WTC11 (cell line): ENCODE measurements at regions not wholly inside any gene's neighbourhood (a gene's known extent, or its start where the extent isn't known, plus 50 kb on each side); places are given as distances from the start of the nearest gene placed in this dataset.

Experiments
- ELF4 ChIP-seq: sonication (generic); formaldehyde crosslinking; IDR thresholded peaks from 2 replicates; pipeline ENCODE4 v1.8.1; 2022; ENCODE audit warnings: low read depth, mild to moderate bottlenecking, moderate library complexity, missing genetic modification reagents
- FOXP1 ChIP-seq: sonication (generic); formaldehyde crosslinking; IDR thresholded peaks from 2 replicates; pipeline ENCODE4 v1.8.0; 2022; ENCODE audit warnings: missing genetic modification reagents, mild to moderate bottlenecking, moderate library complexity, borderline replicate concordance
- ZNF232 ChIP-seq: sonication (generic); formaldehyde crosslinking; IDR thresholded peaks from 2 replicates; pipeline ENCODE4 v1.8.0; 2022; ENCODE audit warnings: mild to moderate bottlenecking, missing genetic modification reagents
- TF ChIP-seq, protein P1 (sequence below): fragments of 200-600 bp; IDR thresholded peaks from 2 replicates; pipeline ENCODE4 v1.8.0; 2022; ENCODE audit warnings: antibody characterized with exemption

DNA sequence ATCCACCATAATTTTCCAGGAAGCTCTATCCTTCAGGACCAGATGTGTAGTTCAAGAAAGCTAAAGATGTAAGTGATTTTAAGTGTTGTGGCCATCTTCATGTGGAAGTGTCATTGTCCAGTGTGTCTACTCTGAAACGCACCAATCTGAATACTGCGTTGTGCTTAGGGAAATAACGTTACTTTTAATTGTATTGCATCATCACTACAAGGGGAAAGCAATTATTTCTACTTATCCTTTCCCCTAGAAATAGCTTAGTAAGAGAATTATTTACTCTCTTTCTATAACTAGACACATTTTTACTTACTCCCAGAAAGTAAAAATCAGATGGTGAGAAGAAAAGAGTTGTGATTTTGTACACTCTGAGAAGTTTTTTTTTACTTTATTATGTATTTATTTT, 102.4 kb upstream of the DLGAP1 start:
- TF ChIP-seq, protein P1, sequence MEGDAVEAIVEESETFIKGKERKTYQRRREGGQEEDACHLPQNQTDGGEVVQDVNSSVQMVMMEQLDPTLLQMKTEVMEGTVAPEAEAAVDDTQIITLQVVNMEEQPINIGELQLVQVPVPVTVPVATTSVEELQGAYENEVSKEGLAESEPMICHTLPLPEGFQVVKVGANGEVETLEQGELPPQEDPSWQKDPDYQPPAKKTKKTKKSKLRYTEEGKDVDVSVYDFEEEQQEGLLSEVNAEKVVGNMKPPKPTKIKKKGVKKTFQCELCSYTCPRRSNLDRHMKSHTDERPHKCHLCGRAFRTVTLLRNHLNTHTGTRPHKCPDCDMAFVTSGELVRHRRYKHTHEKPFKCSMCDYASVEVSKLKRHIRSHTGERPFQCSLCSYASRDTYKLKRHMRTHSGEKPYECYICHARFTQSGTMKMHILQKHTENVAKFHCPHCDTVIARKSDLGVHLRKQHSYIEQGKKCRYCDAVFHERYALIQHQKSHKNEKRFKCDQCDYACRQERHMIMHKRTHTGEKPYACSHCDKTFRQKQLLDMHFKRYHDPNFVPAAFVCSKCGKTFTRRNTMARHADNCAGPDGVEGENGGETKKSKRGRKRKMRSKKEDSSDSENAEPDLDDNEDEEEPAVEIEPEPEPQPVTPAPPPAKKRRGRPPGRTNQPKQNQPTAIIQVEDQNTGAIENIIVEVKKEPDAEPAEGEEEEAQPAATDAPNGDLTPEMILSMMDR: no peak
- TF ChIP-seq ELF4 (CRISPR knock-in tag) (no peak), FOXP1 (CRISPR knock-in tag) (no peak), ZNF232 (CRISPR knock-in tag) (no peak)
